ENCODE measurements at regions not wholly inside any gene's neighbourhood (a gene's known extent, or its start where the extent isn't known, plus 50 kb on each side); places are given as distances from the start of the nearest gene placed in this dataset.

DNA sequence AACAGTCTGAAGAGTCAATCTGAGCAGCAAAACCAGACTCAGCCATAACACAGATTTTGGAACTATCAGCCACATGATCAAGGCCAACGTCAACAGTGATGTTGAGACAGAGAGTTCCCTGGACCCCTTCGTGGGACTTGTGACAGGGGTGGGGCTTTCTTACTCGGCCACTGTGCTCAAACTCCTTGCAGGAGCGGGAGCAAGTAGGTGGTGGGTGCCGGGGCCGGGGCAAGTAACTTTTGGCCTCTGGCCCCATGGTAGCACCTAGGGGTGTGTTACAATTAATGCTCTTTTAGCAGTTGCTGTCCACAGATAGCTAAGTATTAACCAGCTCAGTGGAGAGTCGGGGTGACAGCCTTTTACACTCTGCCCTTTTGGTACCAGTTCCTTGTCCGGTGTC lies 384.4 kb downstream of the NUAK1 start:
- TF ChIP-seq, protein P1, sequence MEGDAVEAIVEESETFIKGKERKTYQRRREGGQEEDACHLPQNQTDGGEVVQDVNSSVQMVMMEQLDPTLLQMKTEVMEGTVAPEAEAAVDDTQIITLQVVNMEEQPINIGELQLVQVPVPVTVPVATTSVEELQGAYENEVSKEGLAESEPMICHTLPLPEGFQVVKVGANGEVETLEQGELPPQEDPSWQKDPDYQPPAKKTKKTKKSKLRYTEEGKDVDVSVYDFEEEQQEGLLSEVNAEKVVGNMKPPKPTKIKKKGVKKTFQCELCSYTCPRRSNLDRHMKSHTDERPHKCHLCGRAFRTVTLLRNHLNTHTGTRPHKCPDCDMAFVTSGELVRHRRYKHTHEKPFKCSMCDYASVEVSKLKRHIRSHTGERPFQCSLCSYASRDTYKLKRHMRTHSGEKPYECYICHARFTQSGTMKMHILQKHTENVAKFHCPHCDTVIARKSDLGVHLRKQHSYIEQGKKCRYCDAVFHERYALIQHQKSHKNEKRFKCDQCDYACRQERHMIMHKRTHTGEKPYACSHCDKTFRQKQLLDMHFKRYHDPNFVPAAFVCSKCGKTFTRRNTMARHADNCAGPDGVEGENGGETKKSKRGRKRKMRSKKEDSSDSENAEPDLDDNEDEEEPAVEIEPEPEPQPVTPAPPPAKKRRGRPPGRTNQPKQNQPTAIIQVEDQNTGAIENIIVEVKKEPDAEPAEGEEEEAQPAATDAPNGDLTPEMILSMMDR (IDR thresholded peaks at IDR 0.05), result no peak
- no peaks in the 10 kb centered on the region for H3K4me1 Mint-ChIP-seq (ENCODE audit: low read depth)
- H3K4me1 ChIP-seq (ENCODE audit: insufficient read depth, low read length), result no peaks in the 10 kb centered on the region
- H3K4me3 Mint-ChIP-seq, result no peak overlapping the region
- no peaks in the 10 kb centered on the region for H3K36me3 ChIP-seq (ENCODE audit: insufficient read depth, low read length)
- H3K9me3 Mint-ChIP-seq, result no peaks in the 10 kb centered on the region
- POLR2A ChIA-PET, result no interaction called here
- no peaks in the 10 kb centered on the region for H3K9me3 ChIP-seq (ENCODE audit: control insufficient read depth in 1 of 2, insufficient read depth in 1 of 2, low read length in 2 of 2)
- DNase-seq, result no peak
- H3K27ac Mint-ChIP-seq, result no peak overlapping the region
- no peak overlapping the region for H3K27ac ChIP-seq (ENCODE audit: low read depth in 1 of 2, low read length in 2 of 2)
- H3K36me3 Mint-ChIP-seq (ENCODE audit: low read depth), result no peaks in the 10 kb centered on the region
- CTCF ChIA-PET, result no interaction called here
- H3K27me3 Mint-ChIP-seq, result no peaks in the 10 kb centered on the region
- no peak overlapping the region for H3K4me3 ChIP-seq (ENCODE audit: low read length)
- intact Hi-C loops (cut with DNase I, micrococcal nuclease), result no loop called here
- ATAC-seq (ENCODE audit: poor library complexity), result no peak
- no peaks in the 10 kb centered on the region for H3K27me3 ChIP-seq (ENCODE audit: control insufficient read depth in 1 of 2, insufficient read depth in 2 of 2, low read length in 2 of 2)

DNA sequence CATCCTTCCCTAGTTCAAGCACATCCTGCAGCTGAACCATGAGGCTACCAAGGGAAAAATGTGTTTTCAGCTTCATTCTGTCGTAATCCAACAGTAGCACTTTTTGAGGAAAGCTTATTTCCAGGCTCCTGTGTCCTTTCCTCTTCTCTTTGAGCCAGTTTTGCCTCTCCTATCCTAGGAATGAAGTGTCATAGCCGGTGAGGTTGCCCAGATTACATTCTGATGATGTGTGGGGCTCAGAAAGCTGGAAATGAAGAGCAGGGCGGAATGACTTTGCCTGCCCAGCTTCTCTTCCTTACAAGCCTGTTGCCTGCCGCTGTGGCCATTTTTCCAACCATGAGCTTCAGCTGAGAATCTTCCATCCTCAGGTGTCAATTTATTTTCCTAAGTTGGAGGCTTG lies 381.8 kb downstream of the NUAK1 start:
- TF ChIP-seq, protein P1 (IDR thresholded peaks at IDR 0.05), result no peak
- POLR2A ChIA-PET, result no interaction called here
- no peak for ATAC-seq (ENCODE audit: poor library complexity)
- Mint-ChIP-seq H3K36me3 (ENCODE audit: low read depth) (no peaks in the 10 kb centered on the region), H3K9me3 (no peaks in the 10 kb centered on the region), H3K4me1 (ENCODE audit: low read depth) (no peaks in the 10 kb centered on the region), H3K27ac (no peak overlapping the region), H3K27me3 (no peaks in the 10 kb centered on the region), H3K4me3 (no peak overlapping the region)
- Histone ChIP-seq H3K4me1 (ENCODE audit: insufficient read depth, low read length) (no peaks in the 10 kb centered on the region), H3K4me3 (ENCODE audit: low read length) (no peak overlapping the region), H3K27ac (ENCODE audit: low read depth in 1 of 2, low read length in 2 of 2) (no peak overlapping the region), H3K9me3 (ENCODE audit: control insufficient read depth in 1 of 2, insufficient read depth in 1 of 2, low read length in 2 of 2) (no peaks in the 10 kb centered on the region), H3K27me3 (ENCODE audit: control insufficient read depth in 1 of 2, insufficient read depth in 2 of 2, low read length in 2 of 2) (no peaks in the 10 kb centered on the region), H3K36me3 (ENCODE audit: insufficient read depth, low read length) (no peaks in the 10 kb centered on the region)
- CTCF ChIA-PET, result no interaction called here
- DNase-seq, result no peak
- intact Hi-C loops (cut with DNase I, micrococcal nuclease), result no loop called here

DNA sequence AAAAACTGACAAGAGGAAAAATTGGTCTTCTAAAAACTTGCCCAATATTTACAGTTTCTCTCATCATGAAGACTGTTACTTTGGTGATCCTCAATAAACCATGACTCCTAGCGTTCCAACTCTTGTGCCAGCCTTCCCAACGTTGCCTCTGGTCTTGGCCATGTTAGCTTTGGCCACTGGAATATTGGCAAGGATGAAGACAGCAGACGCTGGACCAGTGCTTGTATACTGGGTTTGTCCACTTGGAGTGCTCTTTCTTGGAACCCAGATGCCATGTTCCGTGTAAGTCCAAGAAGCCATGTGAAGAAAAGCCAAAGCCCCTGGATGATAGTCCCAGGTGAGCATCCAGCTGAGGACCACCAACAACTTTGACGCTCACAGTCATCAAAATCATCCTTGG lies 379.6 kb downstream of the NUAK1 start:
- Histone ChIP-seq H3K27ac (ENCODE audit: low read depth in 1 of 2, low read length in 2 of 2) (no peak overlapping the region), H3K4me3 (ENCODE audit: low read length) (no peak overlapping the region), H3K4me1 (ENCODE audit: insufficient read depth, low read length) (no peaks in the 10 kb centered on the region), H3K9me3 (ENCODE audit: control insufficient read depth in 1 of 2, insufficient read depth in 1 of 2, low read length in 2 of 2) (no peaks in the 10 kb centered on the region), H3K27me3 (ENCODE audit: control insufficient read depth in 1 of 2, insufficient read depth in 2 of 2, low read length in 2 of 2) (no peaks in the 10 kb centered on the region), H3K36me3 (ENCODE audit: insufficient read depth, low read length) (no peaks in the 10 kb centered on the region)
- TF ChIP-seq, protein P1 (IDR thresholded peaks at IDR 0.05), result no peak
- Mint-ChIP-seq H3K27me3 (peaks cover 5% of the 10 kb centered on the region), H3K4me3 (no peak overlapping the region), H3K4me1 (ENCODE audit: low read depth) (no peaks in the 10 kb centered on the region), H3K36me3 (ENCODE audit: low read depth) (no peaks in the 10 kb centered on the region), H3K9me3 (peaks cover 4% of the 10 kb centered on the region), H3K27ac (no peak overlapping the region)
- POLR2A ChIA-PET, result no interaction called here
- CTCF ChIA-PET, result no interaction called here
- no peak for ATAC-seq (ENCODE audit: poor library complexity)
- no peak for DNase-seq
- intact Hi-C loops (cut with DNase I, micrococcal nuclease), result no loop called here

All from CD4-positive, alpha-beta T cell (primary cell).